GM18861 (cell line): ENCODE measurements at regions not wholly inside any gene's neighbourhood (a gene's known extent, or its start where the extent isn't known, plus 50 kb on each side); places are given as distances from the start of the nearest gene placed in this dataset.
"Not testable (repeated sequence)": the region's sequence is repeated elsewhere in the genome, so short reads cannot be mapped to it uniquely, and the experiment has no call there.

Experiments used
- ATAC-seq: cut with Tn5 transposase; IDR thresholded peaks from one replicate; pipeline ENCODE4 v1.9.1; 2021; ENCODE audit not compliant: unreplicated experiment

- ATAC-seq = no peak
These were observed 1776.2 kb downstream of the PCDH9 start for GRCh38 chr13:65453982-65454381.

- ATAC-seq = no peak
These were observed 1784.8 kb downstream of the PCDH9 start for GRCh38 chr13:65445340-65445739.

DNA sequence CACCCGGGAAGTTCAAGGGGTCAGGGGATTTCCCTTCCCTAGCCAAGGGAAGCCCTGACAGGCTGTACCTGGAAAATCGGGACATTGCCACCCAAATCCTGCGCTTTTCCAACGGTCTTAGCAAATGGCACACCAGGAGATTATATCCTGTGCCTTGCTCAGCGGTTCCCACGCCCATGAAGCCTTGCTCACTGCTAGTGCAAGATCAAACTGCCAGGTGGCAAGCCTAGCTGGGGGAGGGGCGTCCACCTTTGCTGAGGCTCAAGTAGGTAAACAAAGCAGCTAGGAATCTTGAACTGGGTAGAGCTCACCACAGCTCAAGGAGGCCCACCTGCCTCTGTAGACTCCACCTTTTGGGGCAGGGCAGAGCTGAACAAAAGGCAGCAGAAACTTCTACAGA lies 1794.5 kb downstream of the PCDH9 start:
- ATAC-seq = no peak

DNA sequence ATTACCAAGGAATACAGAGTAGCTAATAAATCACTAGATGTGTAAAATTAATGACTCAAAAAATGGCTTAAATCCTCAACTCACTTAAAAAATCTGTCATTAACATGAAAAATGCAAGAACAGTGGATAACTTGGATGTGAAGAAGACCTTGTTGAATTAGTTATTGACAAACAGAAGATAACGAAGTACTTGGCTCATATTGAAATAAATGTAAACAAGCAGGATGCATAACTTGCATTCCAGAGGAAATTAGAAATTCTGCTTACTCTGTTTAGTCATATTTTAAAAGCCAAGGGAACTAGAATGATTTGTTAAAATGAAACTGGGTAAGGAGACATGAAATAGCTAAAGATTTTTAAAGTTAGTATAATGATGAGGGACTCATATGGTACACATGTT lies 1812.2 kb downstream of the PCDH9 start:
- no peak for ATAC-seq

DNA sequence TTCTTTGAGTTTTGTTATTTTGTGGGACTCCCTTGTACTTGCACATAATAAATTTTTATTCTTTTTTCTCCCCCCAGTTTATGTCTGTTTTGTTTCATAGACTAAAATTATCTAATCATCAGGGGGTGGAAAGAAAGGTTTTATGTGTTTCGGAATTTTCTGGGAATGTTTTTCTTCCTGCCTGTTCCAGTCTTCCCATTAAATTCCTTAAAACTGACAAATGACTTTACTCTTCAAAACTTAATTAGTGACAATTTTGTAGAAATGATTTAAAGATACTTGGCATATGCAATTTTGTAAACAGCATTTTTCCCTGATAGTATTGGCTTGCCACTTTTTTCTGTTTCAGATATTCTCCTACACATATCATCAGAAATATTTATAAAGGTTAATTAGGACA lies 1813.4 kb downstream of the PCDH9 start:
- no peak for ATAC-seq

DNA sequence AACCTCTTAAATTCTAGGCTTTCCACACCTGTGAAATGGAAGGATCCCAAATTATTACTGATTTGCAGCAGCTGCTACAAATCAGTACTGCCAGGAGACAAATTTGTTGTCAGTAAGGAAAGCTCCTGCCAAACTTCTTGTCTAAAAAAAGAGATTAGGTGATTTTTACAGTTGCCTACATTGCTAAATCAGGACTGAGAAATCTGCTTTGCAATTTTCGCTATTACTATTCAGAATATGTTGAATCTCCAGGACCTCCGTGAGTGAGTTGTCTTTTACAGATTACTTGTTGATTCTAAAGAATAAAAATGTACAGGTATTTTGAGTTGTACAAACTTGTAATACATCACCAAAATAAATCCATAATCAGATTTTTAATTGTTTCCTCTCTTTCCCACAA lies 1815.9 kb downstream of the PCDH9 start:
- no peak for ATAC-seq

- no peak for ATAC-seq
These were observed 1818.6 kb downstream of the PCDH9 start for GRCh38 chr13:65411521-65411920.

DNA sequence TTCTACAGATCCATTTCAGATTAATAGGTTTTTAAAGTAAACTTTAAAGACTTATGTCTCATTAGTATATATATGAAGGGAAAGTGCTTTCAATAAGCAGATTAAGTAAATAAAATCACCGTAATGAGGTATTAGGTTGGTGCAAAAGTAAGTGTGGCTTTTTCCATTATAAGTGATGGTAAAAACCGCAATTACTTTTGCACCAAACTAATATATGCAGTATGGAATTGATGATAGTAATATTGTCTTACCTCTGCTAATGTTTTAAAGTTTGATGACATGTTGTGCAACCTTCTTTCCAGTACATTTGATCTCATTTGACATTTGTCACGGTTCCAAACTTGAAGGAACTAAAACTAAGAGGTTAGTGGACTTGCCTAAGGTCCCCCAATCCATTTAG lies 1819.3 kb downstream of the PCDH9 start:
- no peak for ATAC-seq

- ATAC-seq = no peak
These were observed 1828.8 kb downstream of the PCDH9 start for GRCh38 chr13:65401315-65401714.

GRCh38 chr13:65400702-65401101 lies 1829.4 kb downstream of the PCDH9 start:
- ATAC-seq = no peak

DNA sequence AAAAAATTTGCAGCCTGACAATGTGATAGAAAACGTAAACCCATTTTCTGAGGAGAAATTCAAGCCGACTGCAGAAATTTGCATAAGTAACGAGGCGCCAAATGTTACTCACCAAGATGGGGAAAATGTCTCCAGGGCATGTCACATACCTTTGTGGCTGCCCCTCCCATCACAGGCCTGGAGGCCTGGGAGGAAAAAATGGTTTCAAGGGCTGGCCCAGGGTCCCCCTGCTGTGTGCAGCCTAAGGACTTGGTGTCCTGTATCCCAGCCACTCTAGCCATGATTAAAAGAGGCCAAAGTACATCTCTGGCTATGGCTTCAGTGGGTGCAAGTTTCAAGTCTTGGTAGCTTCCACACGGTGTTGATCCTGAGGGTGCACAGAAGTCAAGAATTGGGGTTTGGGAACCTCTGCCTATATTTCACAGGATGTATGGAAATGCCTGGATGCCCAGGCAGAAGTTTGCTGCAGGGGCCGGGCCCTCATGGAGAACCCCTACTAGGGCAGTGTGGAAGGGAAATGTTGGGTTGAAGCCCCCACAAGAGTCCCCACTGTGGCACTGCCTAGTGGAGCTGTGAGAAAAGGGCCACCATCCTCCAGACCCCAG lies 1842.3 kb downstream of the PCDH9 start:
- ATAC-seq = no peak

DNA sequence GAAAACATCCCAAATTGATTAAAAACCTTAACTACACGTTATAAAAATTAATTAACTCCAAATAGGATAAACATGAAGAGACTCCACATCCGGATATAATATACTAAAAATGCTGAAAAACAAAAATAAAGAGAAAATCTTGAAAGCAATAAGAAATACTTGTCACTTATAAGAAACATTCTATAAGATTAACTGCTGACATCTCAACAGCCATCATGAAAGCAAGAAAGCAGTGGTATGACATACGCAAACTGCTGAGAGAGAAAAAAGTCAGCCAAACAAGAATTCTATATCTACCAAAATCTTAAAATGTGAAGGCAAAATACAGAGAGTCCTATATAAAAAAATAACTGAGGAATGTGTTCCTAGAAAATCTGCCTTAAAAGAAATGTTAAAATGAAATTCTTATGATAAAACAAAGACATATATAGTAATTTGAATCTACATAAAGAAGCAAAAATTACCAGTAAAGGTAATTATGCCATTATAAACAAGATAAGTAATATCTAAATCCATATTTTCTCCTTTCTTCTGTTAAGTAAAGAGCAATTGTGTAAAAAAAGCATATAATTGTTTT lies 1851.1 kb downstream of the PCDH9 start:
- ATAC-seq = no peak

DNA sequence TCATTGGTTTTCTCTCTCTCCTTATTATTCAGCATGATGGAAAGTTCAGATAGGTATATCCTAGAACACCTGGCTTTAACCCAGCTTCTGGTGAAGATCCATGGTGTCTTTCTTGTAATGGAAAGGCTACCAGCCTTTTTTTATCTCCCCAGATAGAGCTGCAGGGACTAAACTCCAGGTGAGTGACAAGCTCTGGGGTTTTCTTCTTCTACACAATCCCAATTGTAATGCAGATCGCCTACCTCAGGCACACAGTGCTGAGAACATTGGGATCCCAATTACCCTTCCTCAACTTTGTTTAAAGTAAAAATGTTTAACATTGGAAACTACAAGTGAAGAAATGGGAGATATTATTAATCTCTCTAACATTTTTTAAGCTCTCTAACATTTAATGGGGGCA lies 1851.7 kb downstream of the PCDH9 start:
- ATAC-seq = no peak

GRCh38 chr13:65368832-65369231 lies 1861.3 kb downstream of the PCDH9 start:
- ATAC-seq = no peak

DNA sequence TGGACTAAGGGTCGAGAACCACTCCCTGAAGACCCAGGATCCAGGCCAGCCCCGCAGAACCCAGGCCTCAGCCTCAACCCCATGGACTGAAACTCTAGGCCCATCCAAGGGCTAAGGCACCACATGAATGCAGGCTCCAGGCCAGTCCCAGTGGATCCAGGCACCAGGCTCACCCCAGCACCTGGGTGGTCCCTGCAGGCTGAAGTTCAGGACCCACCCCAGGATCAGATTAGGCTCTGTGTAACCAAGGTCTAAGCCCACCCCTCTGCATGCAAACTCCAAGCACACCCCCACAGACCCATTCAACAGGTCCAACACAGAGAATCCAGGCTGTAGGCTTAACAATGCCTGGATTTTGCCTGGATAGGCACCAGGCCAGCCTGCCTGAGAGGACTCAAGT lies 1876.2 kb downstream of the PCDH9 start:
- no peak for ATAC-seq

DNA sequence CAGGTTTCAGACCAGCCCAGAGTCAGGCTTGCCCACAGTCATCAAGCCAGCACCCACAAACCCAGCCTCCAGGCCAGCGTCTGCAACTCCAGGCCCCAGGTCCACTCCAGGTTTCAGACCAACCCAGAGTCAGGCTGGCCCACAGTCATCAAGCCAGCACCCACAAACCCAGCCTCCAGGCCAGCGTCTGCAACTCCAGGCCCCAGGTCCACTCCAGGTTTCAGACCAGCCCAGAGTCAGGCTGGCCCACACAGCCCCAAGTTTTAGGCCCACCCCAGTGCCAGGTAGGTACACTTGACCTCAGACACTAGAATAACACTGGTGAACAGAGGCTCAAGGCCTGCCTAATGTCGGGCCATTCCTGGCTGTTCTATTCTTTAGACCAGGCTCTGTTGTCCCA lies 1877.0 kb downstream of the PCDH9 start:
- not testable (repeated sequence) for ATAC-seq

- ATAC-seq = no peak
These were observed 1882.6 kb downstream of the PCDH9 start for GRCh38 chr13:65347420-65348030.

GRCh38 chr13:65343898-65344663 lies 1886.1 kb downstream of the PCDH9 start:
- no peak for ATAC-seq

GRCh38 chr13:65342541-65343337 lies 1887.4 kb downstream of the PCDH9 start:
- no peak for ATAC-seq

DNA sequence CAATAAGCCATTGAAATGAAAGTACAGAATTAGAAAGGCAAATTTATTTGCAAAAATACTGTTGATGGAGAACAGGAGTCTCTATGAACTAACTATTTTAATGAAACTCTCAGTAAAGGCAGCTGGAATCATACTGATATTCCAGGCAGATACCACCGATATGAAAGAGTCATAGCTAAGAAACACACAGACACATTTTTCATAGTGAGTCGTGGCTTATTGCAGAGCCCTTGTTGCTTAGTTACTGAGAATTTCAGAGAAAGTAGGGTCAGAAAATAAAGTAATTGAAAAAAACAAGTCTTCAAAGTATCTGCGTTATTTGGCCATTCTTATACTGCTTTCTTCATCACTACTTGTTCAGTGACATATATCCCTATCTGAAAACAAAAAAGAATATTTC lies 1890.9 kb downstream of the PCDH9 start:
- no peak for ATAC-seq

DNA sequence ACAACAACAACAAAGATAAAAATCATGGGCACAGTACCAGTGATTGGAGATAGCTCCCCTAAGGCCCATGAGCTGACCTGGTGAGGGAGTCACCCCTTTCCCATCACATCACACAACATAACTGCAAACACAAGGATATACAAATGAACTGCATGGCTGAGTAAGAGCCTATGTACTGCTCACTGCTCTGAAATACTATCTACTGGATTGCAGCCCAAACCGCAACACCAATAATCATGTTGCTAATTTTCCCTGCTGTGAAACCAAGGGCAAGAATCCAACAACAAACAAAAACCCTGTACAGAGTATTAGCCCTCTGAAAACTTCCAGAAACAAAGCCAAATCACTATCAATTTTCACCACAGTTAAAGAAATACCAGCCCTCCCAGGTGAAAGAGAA lies 1893.2 kb downstream of the PCDH9 start:
- no peak for ATAC-seq
